DMS79 (cell line): ENCODE measurements at regions not wholly inside any gene's neighbourhood (a gene's known extent, or its start where the extent isn't known, plus 50 kb on each side); places are given as distances from the start of the nearest gene placed in this dataset.
A peak's percentile ranks its signal among the peaks of the same experiment; 100 is the strongest.
"Not testable (repeated sequence)": the region's sequence is repeated elsewhere in the genome, so short reads cannot be mapped to it uniquely, and the experiment has no call there.

Experiments
- DNase-seq: peaks from one replicate; lab custom pipeline; 2025; lab: John Stamatoyannopoulos, UW

- DNase-seq: no peak
These were observed 80.0 kb upstream of the COL5A1 start for GRCh38 chr9:134561427-134562145.

- no peak for DNase-seq
These were observed 79.3 kb upstream of the COL5A1 start for GRCh38 chr9:134562146-134562849.

- DNase-seq: no peak
These were observed 78.2 kb upstream of the COL5A1 start for GRCh38 chr9:134563397-134563796.

GRCh38 chr9:134564431-134565170 is 77.0 kb upstream of the COL5A1 start:
- no peak for DNase-seq

- DNase-seq: no peak
These were observed 76.2 kb upstream of the COL5A1 start for GRCh38 chr9:134565316-134565915.

- DNase-seq: no peak
These were observed 75.3 kb upstream of the COL5A1 start for GRCh38 chr9:134566196-134566847.

- DNase-seq: no peak
These were observed 74.7 kb upstream of the COL5A1 start for GRCh38 chr9:134566936-134567335.

- DNase-seq: no peak
These were observed 73.5 kb upstream of the COL5A1 start for GRCh38 chr9:134568116-134568515.

GRCh38 chr9:134568811-134569210 is 72.8 kb upstream of the COL5A1 start:
- DNase-seq: no peak

- no peak for DNase-seq
These were observed 72.0 kb upstream of the COL5A1 start for GRCh38 chr9:134569626-134570025.

- DNase-seq: peak; percentile 94
These were observed 71.4 kb upstream of the COL5A1 start for GRCh38 chr9:134570151-134570621.

GRCh38 chr9:134570711-134571325 is 70.8 kb upstream of the COL5A1 start:
- peak; percentile 66 for DNase-seq

- DNase-seq: no peak
These were observed 70.2 kb upstream of the COL5A1 start for GRCh38 chr9:134571326-134571931.

GRCh38 chr9:134571946-134572917 is 69.4 kb upstream of the COL5A1 start:
- peak; percentile 6 for DNase-seq

- DNase-seq: not testable (repeated sequence)
These were observed 66.9 kb upstream of the COL5A1 start for GRCh38 chr9:134574686-134575085.

- no peak for DNase-seq
These were observed 66.3 kb upstream of the COL5A1 start for GRCh38 chr9:134575103-134575900.

GRCh38 chr9:134575901-134576176 is 65.8 kb upstream of the COL5A1 start:
- no peak for DNase-seq

- no peak for DNase-seq
These were observed 56.5 kb upstream of the COL5A1 start for GRCh38 chr9:134585021-134585561.
